BJ (cell line): ENCODE measurements at regions not wholly inside any gene's neighbourhood (a gene's known extent, or its start where the extent isn't known, plus 50 kb on each side); places are given as distances from the start of the nearest gene placed in this dataset.

Source experiments
- CTCF ChIA-PET: fragments of 350-600 bp; formaldehyde crosslinking; extraction: SDS; loops from one replicate; lab custom pipeline; 2021; ENCODE audit warnings: antibody characterized with exemption, inconsistent platforms; lab: Yijun Ruan, JAX
- POLR2A ChIA-PET: fragments of 300-600 bp; sonication (Branson Sonifier 250); formaldehyde crosslinking; extraction: SDS; loops from one replicate; lab custom pipeline; 2021; ENCODE audit warnings: antibody characterized with exemption; lab: Charles Lee
- DNase-seq: peaks from one replicate; pipeline ENCODE4 v3.0.0-alpha.2; 2011; ENCODE audit warnings: low read depth
- H3K27me3 ChIP-seq: 2 replicates; pipeline ENCODE4 v1.6.0; 2011; ENCODE audit warnings: low read length; ENCODE audit not compliant: control insufficient read depth, insufficient read depth
- H3K36me3 ChIP-seq: 2 replicates; pipeline ENCODE4 v1.5.1; 2011; ENCODE audit warnings: low read length; ENCODE audit not compliant: control insufficient read depth, insufficient read depth
- H3K4me3 ChIP-seq: 2 replicates; pipeline ENCODE4 v1.5.1; 2011; ENCODE audit warnings: low read depth, mild to moderate bottlenecking, control low read depth, low read length
- CTCF ChIP-seq: IDR thresholded peaks from 2 replicates; pipeline ENCODE4 v1.5.1; 2011; ENCODE audit warnings: low read depth, mild to moderate bottlenecking, control low read depth, inconsistent platforms, low read length, moderate library complexity; ENCODE audit not compliant: insufficient read depth

GRCh38 chr4:67082746-67083145 lies 462.6 kb downstream of the CENPC start:
- ChIA-PET POLR2A (no interaction called here), CTCF (no interaction called here)
- no peak for DNase-seq
- H3K27me3 ChIP-seq = no peaks in the 10 kb centered on the region
- no peak overlapping the region for H3K4me3 ChIP-seq
- no peak for TF ChIP-seq CTCF
- no peaks in the 10 kb centered on the region for H3K36me3 ChIP-seq

GRCh38 chr4:67080046-67080557 lies 465.2 kb downstream of the CENPC start:
- Histone ChIP-seq H3K4me3 (no peak overlapping the region), H3K36me3 (no peaks in the 10 kb centered on the region), H3K27me3 (no peaks in the 10 kb centered on the region)
- DNase-seq = no peak
- POLR2A ChIA-PET = no interaction called here
- CTCF ChIA-PET = no interaction called here
- TF ChIP-seq CTCF = no peak

- POLR2A ChIA-PET = no interaction called here
- CTCF ChIA-PET = no interaction called here
- H3K27me3 ChIP-seq = no peaks in the 10 kb centered on the region
- no peak overlapping the region for H3K4me3 ChIP-seq
- no peak for TF ChIP-seq CTCF
- H3K36me3 ChIP-seq = no peaks in the 10 kb centered on the region
- no peak for DNase-seq
Measured at GRCh38 chr4:67071641-67072040, 473.7 kb downstream of the CENPC start.

- no peak overlapping the region for H3K4me3 ChIP-seq
- no peak for TF ChIP-seq CTCF
- POLR2A ChIA-PET = no interaction called here
- CTCF ChIA-PET = no interaction called here
- no peak for DNase-seq
- H3K27me3 ChIP-seq = no peaks in the 10 kb centered on the region
- no peaks in the 10 kb centered on the region for H3K36me3 ChIP-seq
Measured at GRCh38 chr4:67055319-67055718, 490.0 kb downstream of the CENPC start.

- CTCF ChIA-PET = no interaction called here
- no peak for TF ChIP-seq CTCF
- no peak for DNase-seq
- no peaks in the 10 kb centered on the region for H3K27me3 ChIP-seq
- POLR2A ChIA-PET = no interaction called here
- no peaks in the 10 kb centered on the region for H3K36me3 ChIP-seq
- no peak overlapping the region for H3K4me3 ChIP-seq
Measured at GRCh38 chr4:67054896-67055295, 490.4 kb downstream of the CENPC start.
